ENCODE measurements at regions not wholly inside any gene's neighbourhood (a gene's known extent, or its start where the extent isn't known, plus 50 kb on each side); places are given as distances from the start of the nearest gene placed in this dataset.

DNA sequence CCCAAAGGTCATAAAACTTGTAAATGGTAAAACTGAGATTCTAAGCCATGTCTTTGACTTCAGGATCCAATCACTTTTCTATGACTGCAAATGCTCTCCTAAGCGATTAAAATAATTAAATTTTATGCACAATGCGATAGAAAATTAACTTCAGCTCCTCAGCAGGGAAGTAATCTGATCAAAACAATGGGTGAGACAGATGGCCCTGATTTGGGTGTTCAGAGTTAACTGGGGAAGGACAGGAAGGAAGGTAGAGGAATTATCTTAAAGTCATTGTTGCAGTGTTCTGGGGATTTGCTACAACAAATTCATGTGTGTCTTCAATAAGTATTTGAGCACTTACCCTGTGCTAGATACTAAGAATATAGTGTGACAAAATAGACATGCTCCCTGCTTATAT is 446.0 kb upstream of the MEX3C start:
- Histone ChIP-seq H3K14ac (ENCODE audit: insufficient read depth, low read length) (no peak overlapping the region), H4K5ac (ENCODE audit: insufficient read length, low read depth, low read length) (no peak overlapping the region), H3K23ac (ENCODE audit: insufficient read length, low read depth, low read length) (no peak overlapping the region), H2AFZ (ENCODE audit: low read length) (no peak overlapping the region), H4K91ac (ENCODE audit: insufficient read length, low read depth, low read length) (no peak overlapping the region), H2BK15ac (ENCODE audit: low read depth, low read length) (no peak overlapping the region), H3K18ac (ENCODE audit: insufficient read length, low read depth, low read length) (no peak overlapping the region), H3K9me3 (ENCODE audit: control insufficient read depth, low read depth, low read length) (no peaks in the 10 kb centered on the region), H2BK12ac (ENCODE audit: insufficient read length, low read depth, low read length) (no peak overlapping the region), H2BK5ac (ENCODE audit: insufficient read length, low read length) (no peak overlapping the region), H2BK20ac (ENCODE audit: low read depth, low read length, poor library complexity, severe bottlenecking) (no peak overlapping the region), H3K4me2 (ENCODE audit: insufficient read depth, insufficient read length, low read length) (no peak overlapping the region), H3T11ph (ENCODE audit: low read length) (no peak overlapping the region), H4K20me1 (ENCODE audit: control insufficient read depth, insufficient read depth, insufficient read length) (no peaks in the 10 kb centered on the region), H3K79me1 (ENCODE audit: insufficient read depth, low read depth, low read length, poor library complexity, severe bottlenecking) (no peaks in the 10 kb centered on the region), H4K8ac (replicated peaks; ENCODE audit: insufficient read length, low read depth, low read length) (no peak overlapping the region), H3K9ac (ENCODE audit: extremely low read depth, insufficient read length, low read length) (no peak overlapping the region), H3K27me3 (ENCODE audit: insufficient read depth, low read length) (no peaks in the 10 kb centered on the region), H2BK120ac (ENCODE audit: low read depth, low read length, poor library complexity, severe bottlenecking) (no peak overlapping the region), H3K27ac (ENCODE audit: insufficient read length, low read depth, low read length) (no peak overlapping the region), H3K4me1 (ENCODE audit: insufficient read depth, low read length) (no peaks in the 10 kb centered on the region), H3K4ac (ENCODE audit: low read depth, low read length) (no peak overlapping the region), H2AK5ac (ENCODE audit: insufficient read length, low read length) (no peak overlapping the region), H3K56ac (ENCODE audit: insufficient read length, low read depth, low read length) (no peak overlapping the region), H3K79me2 (ENCODE audit: insufficient read depth, low read length) (no peaks in the 10 kb centered on the region), H3K23me2 (ENCODE audit: insufficient read length, low read depth, low read length, poor library complexity, severe bottlenecking) (no peaks in the 10 kb centered on the region)
- H3K27ac Mint-ChIP-seq: no peak overlapping the region
- peaks cover 1 to 6% of the 10 kb centered on the region in 2 experiments; a peak in 3 of 5 replicates for H3K9me3 Mint-ChIP-seq
- no peaks in the 10 kb centered on the region for H3K4me1 Mint-ChIP-seq
- TF ChIP-seq, protein P1, sequence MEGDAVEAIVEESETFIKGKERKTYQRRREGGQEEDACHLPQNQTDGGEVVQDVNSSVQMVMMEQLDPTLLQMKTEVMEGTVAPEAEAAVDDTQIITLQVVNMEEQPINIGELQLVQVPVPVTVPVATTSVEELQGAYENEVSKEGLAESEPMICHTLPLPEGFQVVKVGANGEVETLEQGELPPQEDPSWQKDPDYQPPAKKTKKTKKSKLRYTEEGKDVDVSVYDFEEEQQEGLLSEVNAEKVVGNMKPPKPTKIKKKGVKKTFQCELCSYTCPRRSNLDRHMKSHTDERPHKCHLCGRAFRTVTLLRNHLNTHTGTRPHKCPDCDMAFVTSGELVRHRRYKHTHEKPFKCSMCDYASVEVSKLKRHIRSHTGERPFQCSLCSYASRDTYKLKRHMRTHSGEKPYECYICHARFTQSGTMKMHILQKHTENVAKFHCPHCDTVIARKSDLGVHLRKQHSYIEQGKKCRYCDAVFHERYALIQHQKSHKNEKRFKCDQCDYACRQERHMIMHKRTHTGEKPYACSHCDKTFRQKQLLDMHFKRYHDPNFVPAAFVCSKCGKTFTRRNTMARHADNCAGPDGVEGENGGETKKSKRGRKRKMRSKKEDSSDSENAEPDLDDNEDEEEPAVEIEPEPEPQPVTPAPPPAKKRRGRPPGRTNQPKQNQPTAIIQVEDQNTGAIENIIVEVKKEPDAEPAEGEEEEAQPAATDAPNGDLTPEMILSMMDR (conservative IDR thresholded peaks at IDR 0.05): no peak
- H3K27me3 Mint-ChIP-seq (ENCODE audit: low read depth): no peaks in the 10 kb centered on the region
- H3K36me3 Mint-ChIP-seq (ENCODE audit: insufficient read depth in 1 of 3, low read depth in 3 of 3): peaks cover 0 to 2% (median 0%) of the 10 kb centered on the region in 3 experiments; a peak in 2 of 7 replicates
- no peak for DNase-seq
- WGBS (ENCODE audit: extremely low coverage, insufficient read length, low lambda C conversion rate): no CpG with 5 or more reads among the region's 2 CpGs
- no peak overlapping the region for H3K4me3 Mint-ChIP-seq
